HG03095 (cell line): ENCODE measurements at regions not wholly inside any gene's neighbourhood (a gene's known extent, or its start where the extent isn't known, plus 50 kb on each side); places are given as distances from the start of the nearest gene placed in this dataset.
"Not testable (repeated sequence)": the region's sequence is repeated elsewhere in the genome, so short reads cannot be mapped to it uniquely, and the experiment has no call there.

Experiments
- ATAC-seq: cut with Tn5 transposase; IDR thresholded peaks from one replicate; pipeline ENCODE4 v1.9.1; 2021; ENCODE audit warnings: moderate library complexity; ENCODE audit not compliant: unreplicated experiment

GRCh38 chrX:13223868-13224567, 95.8 kb downstream of the ATXN3L start:
- ATAC-seq = no peak

- no peak for ATAC-seq
These were observed 98.9 kb downstream of the ATXN3L start for GRCh38 chrX:13220916-13221315.

DNA sequence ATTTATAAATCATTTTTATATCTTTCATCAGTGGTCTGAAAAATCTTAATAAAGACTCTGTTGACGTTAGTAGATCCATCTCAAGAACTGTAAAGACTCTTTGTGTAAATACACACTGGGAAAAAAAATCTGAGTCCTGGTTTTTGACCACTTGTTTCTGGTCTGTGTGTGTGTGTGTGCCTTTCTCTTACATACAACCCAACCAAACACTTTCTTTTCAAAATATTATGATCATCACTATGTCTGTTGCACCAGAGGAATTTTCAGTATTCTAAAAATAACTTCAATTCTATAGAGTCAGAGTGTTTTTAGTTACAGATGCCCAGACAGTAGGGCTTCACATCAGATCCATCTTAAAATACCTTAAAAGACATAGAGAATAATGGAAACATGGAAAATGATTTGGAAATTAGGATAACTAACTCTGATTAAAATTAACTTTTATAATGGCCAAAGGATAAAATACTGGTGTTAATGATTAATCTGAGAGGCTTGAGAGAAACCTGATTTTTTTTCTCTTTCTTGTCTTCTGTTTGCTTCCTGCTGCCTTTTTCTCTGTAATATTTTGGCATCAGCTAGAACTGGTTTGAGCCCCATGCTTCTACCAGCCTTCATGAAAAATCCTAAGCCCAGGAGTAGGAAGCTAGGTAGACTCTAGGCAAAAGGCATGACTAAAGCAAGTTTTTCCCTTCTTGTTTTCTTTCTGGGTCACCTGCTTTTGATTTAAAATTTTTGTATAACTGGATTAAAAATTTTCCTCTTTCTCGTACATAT, 99.7 kb downstream of the ATXN3L start:
- no peak for ATAC-seq

- ATAC-seq = no peak
These were observed 101.1 kb downstream of the ATXN3L start for GRCh38 chrX:13218758-13219157.

DNA sequence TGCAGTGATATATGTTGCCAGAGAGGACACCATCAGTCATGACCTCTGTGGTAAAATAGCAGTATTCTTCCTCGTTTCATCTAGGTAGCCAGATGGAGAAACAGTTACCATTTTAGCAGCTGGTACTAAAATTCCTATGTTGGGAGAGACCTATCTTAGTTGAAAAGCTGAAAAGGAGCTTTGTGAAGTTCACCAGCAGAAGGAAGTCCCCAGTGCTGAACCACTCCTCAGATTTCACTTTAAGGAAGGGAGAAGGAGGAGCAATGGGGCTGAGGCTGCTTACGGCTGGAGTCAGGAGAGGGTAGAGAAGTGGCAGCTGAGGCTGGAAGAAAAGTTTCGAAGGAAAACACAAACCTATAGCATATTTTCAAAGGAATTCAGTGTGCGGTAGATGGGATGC, 103.7 kb downstream of the ATXN3L start:
- no peak for ATAC-seq

GRCh38 chrX:13215729-13216128, 104.1 kb downstream of the ATXN3L start:
- ATAC-seq = no peak

DNA sequence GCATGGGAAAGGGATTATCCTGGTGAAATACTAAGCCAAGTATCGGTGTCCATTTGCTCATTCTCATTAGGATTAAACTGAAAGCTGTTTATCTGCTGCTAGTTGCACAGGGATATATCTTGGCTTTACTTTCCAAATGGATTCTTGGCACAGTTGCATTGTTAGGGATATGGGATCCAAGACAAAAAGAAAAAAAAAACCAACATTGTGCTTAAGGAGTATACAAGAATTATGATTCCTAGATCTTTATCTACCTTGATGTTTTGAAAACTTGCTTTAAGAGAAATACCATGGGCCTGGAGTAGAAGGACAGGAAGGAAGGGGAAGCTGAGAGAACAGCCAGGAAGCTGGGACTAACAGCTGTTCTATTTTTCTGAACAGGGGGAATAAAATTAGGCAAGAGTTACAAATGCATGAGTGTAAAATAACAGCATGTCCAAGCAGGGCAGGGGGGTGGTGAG, 107.6 kb downstream of the ATXN3L start:
- no peak for ATAC-seq

DNA sequence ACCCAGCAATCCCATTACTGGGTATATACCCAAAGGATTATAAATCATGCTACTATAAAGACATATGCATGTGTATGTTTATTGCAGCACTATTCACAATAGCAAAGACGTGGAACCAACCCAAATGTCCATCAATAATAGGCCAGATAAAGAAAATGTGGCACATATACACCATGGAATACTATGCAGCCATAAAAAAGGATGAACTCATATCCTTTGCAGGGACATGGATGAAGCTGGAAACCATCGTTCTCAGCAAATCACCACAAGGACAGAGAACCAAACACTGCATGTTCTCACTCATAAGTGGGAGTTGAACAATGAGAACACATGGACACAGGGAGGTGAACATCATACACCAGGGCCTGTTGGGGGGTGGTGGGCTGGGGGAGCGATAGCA, 109.7 kb downstream of the ATXN3L start:
- ATAC-seq = not testable (repeated sequence)

- not testable (repeated sequence) for ATAC-seq
These were observed 110.1 kb downstream of the ATXN3L start for GRCh38 chrX:13209704-13210103.

DNA sequence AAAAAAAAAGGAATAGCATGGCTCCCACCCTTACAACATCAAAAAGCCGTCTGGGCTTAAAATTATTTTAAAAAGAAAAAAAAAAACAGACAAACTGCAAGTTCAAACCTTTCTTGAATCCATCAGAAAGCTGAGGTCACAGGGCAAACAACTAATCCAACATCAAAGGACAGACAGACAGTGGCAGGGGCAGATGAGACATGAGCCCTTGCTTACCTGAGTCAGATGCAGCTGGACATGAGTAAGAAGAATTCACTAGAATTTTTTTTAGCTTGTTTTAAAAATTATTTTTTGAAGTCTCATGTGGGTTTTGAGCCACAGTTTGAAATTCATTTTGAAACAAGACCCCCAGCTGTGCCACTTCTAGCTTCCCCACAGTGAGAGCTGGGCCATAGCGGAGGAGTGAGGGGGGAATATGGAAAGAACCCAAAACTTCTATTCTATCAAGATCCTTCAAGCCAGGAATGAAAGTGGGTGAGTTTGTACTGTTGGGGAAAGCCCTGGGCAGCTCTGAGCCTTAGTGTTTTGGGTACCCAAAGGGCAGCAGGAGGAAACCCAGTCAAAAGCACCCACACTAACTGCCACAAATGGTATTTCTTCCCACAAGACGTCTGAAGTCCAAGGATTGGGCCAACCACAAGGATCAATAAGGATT, 111.4 kb downstream of the ATXN3L start:
- no peak for ATAC-seq

- no peak for ATAC-seq
These were observed 116.6 kb downstream of the ATXN3L start for GRCh38 chrX:13203271-13203670.

DNA sequence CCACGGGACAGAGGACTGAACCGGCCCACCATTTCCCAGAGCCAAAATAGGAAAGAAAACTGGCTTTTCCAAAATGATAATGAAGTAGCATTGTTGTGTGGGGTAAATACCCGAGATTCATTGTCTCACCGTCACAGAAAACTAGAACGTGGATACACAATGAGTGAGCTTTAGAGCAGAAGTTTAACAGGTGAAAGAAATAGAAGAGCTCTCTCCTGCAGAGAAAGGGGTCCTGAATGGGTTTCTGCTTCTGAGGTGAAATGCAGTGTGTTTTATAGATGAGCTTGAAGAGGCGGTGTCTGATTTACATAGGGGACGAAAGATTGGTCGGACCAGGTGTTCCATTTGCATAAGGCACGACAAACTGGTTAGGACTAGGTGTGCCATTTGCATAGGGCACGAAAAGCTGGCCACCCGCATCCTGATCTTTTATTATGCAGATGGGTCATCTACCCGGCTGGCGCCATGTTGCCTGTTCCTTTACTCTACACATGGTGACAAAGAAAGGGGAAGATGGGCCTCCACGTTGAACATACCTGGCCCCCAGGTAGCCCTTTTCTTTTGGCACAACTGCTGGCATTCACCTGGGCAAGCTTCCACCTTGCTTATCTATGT, 118.1 kb downstream of the ATXN3L start:
- ATAC-seq = no peak

- no peak for ATAC-seq
These were observed 119.5 kb downstream of the ATXN3L start for GRCh38 chrX:13200398-13200797.

DNA sequence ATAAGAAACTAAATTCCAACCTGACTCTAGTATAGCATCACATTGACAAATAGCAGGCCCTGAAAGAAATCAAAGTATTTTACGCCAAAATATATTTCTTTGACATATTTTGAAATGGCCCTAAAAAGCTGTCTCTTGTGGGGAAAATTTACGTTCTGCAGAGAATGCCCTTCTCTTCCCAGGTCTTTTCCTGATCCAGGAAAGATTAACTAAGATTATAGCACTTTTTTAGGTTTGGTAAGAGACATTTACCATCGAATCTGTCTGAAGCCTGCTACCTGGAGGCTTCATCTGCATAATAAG, 121.1 kb downstream of the ATXN3L start:
- ATAC-seq = no peak

GRCh38 chrX:13198056-13198761, 121.6 kb downstream of the ATXN3L start:
- no peak for ATAC-seq

DNA sequence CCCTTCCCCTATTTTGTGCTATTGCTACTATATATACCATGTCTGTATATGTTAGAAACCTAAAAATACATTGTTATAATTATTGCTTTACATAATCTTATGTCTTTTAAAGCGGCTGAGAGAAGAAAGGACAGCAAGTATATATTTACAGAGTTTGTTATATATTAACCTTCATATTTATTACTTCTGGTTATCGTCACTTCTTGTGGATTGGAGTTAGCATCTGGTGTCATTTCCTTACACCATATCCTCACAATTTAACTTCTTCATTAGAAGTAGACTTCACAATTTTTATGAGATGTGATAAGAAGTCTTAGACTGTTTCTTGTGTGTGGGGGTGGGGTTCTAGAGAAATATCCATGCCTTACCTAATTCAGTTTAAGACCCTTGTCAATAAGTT, 123.1 kb downstream of the ATXN3L start:
- no peak for ATAC-seq

DNA sequence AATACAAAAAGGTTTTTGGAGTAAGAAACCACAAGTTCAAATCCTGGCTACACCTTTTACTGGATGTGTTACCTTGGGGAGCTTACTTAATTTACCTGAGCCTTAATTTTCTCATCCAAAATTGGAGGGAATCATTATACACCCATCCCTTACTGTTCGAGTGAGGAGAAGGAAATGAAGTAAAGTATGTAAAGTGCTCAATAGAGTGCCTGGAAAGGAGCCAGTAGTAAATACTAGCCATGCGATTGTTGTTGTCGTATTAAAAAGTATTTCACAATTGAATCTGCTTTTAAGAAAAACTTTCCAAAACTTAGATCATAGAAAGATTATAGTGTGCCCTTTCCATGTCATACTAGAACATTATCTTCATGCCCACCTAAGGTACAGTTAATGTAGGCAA, 124.5 kb downstream of the ATXN3L start:
- ATAC-seq = no peak

DNA sequence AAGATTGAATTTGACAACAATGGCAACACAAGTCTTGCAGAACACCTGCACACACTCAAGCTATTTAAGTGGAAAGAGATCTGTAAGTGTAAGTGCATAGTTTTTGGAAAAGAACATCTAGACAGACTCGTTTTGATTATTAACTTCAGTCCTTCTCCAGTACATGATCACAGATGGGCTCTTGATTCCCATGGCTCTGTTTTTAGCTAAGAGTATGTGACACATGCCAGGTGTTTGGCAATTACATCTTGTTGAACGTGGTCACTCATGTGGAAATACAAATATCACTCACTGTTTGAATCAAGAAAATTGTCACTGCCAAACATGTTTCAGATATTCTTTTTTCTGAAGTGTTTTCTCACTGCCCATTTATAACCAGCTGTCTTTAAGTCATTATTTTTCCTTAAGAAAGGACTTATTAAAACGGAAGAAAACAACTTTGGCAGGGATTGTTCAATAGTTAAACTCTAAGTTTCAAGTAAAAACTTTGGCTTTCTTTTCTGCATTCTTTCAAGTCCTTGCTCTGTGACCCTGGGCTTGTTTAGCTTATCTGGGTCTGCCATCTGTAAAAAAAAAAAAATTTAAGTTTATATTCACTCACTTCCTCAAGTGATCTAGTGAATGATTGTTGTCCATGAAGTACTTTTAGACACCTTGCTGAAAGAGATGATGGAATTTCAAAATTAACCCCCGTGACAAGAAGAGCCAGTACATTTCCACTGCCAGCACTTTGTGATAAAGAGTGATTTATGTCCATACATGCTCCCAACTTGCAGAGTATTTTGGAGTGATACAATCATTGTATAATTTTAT, 125.4 kb downstream of the ATXN3L start:
- ATAC-seq = no peak

GRCh38 chrX:13190051-13190450, 129.8 kb downstream of the ATXN3L start:
- no peak for ATAC-seq

GRCh38 chrX:13189380-13189779, 130.5 kb downstream of the ATXN3L start:
- no peak for ATAC-seq
